ENCODE measurements at regions not wholly inside any gene's neighbourhood (a gene's known extent, or its start where the extent isn't known, plus 50 kb on each side); places are given as distances from the start of the nearest gene placed in this dataset.

DNA sequence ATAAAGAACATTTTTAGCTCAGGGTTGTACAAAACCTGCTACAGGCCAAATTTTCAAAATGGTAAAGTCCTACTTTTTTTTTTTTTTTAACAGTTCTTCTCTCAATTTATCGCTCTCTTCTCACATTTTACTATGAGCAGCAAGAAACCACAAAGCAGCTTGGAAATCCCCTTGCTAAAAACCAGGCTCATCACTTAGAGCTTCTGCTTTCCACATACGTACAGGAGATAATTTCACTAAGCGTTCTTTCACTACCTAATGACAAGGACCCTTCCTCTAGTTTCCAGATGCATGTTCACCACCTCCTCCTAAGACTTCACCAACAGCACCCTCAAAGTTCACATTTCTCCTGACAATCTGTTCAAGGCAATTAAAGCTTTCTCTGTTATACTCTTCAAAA is 294.9 kb upstream of the CYRIA start:
- TF ChIP-seq POLR2A (IDR thresholded peaks at IDR 0.05), result no peak
- no peak for TF ChIP-seq POLR2AphosphoS5 (IDR thresholded peaks at IDR 0.05)
- TF ChIP-seq, protein P1, sequence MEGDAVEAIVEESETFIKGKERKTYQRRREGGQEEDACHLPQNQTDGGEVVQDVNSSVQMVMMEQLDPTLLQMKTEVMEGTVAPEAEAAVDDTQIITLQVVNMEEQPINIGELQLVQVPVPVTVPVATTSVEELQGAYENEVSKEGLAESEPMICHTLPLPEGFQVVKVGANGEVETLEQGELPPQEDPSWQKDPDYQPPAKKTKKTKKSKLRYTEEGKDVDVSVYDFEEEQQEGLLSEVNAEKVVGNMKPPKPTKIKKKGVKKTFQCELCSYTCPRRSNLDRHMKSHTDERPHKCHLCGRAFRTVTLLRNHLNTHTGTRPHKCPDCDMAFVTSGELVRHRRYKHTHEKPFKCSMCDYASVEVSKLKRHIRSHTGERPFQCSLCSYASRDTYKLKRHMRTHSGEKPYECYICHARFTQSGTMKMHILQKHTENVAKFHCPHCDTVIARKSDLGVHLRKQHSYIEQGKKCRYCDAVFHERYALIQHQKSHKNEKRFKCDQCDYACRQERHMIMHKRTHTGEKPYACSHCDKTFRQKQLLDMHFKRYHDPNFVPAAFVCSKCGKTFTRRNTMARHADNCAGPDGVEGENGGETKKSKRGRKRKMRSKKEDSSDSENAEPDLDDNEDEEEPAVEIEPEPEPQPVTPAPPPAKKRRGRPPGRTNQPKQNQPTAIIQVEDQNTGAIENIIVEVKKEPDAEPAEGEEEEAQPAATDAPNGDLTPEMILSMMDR (IDR thresholded peaks at IDR 0.05), result no peak
- TF ChIP-seq EP300 (IDR thresholded peaks at IDR 0.05), result no peak
- Histone ChIP-seq H3K4me3 (no peak overlapping the region), H3K36me3 (no peaks in the 10 kb centered on the region), H3K27me3 (no peaks in the 10 kb centered on the region), H3K4me1 (no peaks in the 10 kb centered on the region), H3K27ac (no peak overlapping the region), H3K9me3 (no peaks in the 10 kb centered on the region)
- WGBS, result 63% methylated on average over 3 of the region's 3 CpGs
- no peak for DNase-seq (ENCODE audit: low spot score in 2 of 2)

DNA sequence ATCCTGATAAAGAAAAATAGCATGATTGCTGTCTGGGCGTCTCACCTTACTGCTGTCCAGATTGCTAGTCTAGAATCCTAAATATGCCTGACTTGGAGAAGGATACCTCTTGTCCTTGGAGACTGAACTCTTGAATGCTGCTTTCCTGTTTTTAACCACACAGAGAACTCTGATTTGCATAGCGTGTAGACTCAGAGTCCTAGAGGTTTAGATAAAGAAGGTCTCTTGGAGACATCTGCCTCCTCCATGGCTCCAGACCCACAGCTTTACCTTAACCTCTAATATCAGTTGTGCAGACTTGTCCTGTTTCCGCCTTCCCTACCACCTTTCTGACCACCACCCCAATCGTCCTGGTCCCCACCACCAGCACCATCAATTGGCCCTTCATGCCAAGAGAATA is 292.6 kb upstream of the CYRIA start:
- Histone ChIP-seq H3K36me3 (no peaks in the 10 kb centered on the region), H3K4me3 (no peak overlapping the region), H3K27me3 (no peaks in the 10 kb centered on the region), H3K27ac (no peak overlapping the region), H3K4me1 (no peaks in the 10 kb centered on the region), H3K9me3 (no peaks in the 10 kb centered on the region)
- DNase-seq (ENCODE audit: low spot score in 2 of 2), result no peak
- 71% methylated on average over 4 of the region's 4 CpGs for WGBS
- TF ChIP-seq POLR2AphosphoS5 (IDR thresholded peaks at IDR 0.05) (no peak), EP300 (IDR thresholded peaks at IDR 0.05) (no peak), POLR2A (IDR thresholded peaks at IDR 0.05) (no peak)
- TF ChIP-seq, protein P1 (IDR thresholded peaks at IDR 0.05), result no peak

DNA sequence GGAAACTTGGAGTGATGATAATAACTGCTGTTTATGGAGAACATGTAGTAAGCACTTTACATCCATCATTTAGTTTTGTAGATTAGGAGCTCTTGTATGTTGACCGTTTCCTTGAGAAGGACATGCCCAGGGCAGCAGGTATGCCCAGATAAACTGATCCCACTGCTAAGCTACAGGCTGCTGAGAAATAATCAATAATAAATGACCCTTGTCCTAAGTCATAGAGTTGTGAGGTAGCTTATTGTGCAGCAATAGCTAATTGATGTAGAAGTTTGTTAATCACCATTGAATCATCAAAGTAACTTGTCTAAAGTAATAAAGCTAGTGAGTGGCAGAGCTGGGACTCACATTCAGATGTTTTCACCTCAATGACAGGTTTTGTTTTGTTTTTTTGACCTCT is 287.2 kb upstream of the CYRIA start:
- no peak overlapping the region for H3K27ac ChIP-seq
- 95% methylated on average over 1 of the region's 1 CpG for WGBS
- no peak overlapping the region for H3K4me3 ChIP-seq
- H3K9me3 ChIP-seq, result no peaks in the 10 kb centered on the region
- no peak for DNase-seq (ENCODE audit: low spot score in 2 of 2)
- no peaks in the 10 kb centered on the region for H3K27me3 ChIP-seq
- no peaks in the 10 kb centered on the region for H3K4me1 ChIP-seq
- no peaks in the 10 kb centered on the region for H3K36me3 ChIP-seq
- TF ChIP-seq POLR2A (IDR thresholded peaks at IDR 0.05) (no peak), EP300 (IDR thresholded peaks at IDR 0.05) (no peak), POLR2AphosphoS5 (IDR thresholded peaks at IDR 0.05) (no peak)
- TF ChIP-seq, protein P1 (IDR thresholded peaks at IDR 0.05), result no peak

DNA sequence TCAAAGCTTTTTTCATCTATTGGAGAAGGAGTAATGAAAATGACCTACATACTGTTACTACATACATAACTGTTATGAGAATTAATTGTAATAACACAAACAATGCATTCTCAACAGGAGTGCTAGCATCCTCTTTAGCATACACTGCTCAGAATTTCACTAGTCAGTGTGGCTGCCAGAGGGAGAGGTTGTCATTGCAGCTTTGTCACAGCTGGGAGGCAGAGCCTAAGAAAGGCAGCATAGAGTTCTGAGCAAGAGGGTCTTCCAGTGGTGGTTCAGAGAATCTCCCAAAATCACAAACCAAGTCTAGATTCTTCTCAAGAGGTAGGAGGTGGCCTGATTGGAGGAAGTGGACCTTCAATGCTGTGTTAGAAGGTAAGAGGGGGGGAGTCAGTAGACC is 286.7 kb upstream of the CYRIA start:
- Histone ChIP-seq H3K36me3 (no peaks in the 10 kb centered on the region), H3K9me3 (no peaks in the 10 kb centered on the region), H3K4me1 (no peaks in the 10 kb centered on the region), H3K27ac (no peak overlapping the region), H3K27me3 (no peaks in the 10 kb centered on the region), H3K4me3 (no peak overlapping the region)
- TF ChIP-seq, protein P1 (IDR thresholded peaks at IDR 0.05), result no peak
- TF ChIP-seq POLR2A (IDR thresholded peaks at IDR 0.05) (no peak), EP300 (IDR thresholded peaks at IDR 0.05) (no peak), POLR2AphosphoS5 (IDR thresholded peaks at IDR 0.05) (no peak)
- no peak for DNase-seq (ENCODE audit: low spot score in 2 of 2)

DNA sequence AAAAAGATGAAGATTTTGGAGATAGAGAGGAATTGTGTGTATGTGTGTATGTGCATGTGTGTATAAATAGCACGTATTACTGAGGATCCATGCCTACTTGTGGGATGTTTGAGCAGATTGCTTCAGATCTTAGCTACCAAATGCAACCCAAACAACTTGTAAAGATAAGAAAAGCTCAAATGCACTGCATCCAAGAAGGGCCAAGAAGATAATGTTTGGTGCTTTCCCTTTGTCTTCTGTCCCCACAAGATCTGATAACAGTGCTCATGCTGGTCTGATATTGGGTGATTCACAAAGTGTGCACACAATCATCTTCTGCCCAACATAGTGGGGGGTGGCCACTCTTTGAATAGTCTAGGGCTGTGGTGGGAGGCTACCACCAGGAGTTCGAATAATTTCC is 284.8 kb upstream of the CYRIA start:
- Histone ChIP-seq H3K36me3 (no peaks in the 10 kb centered on the region), H3K27me3 (no peaks in the 10 kb centered on the region), H3K9me3 (no peaks in the 10 kb centered on the region), H3K27ac (no peak overlapping the region), H3K4me3 (no peak overlapping the region), H3K4me1 (no peaks in the 10 kb centered on the region)
- TF ChIP-seq POLR2A (IDR thresholded peaks at IDR 0.05), result no peak
- no peak for DNase-seq (ENCODE audit: low spot score in 2 of 2)
- 88% methylated on average over 2 of the region's 2 CpGs for WGBS

DNA sequence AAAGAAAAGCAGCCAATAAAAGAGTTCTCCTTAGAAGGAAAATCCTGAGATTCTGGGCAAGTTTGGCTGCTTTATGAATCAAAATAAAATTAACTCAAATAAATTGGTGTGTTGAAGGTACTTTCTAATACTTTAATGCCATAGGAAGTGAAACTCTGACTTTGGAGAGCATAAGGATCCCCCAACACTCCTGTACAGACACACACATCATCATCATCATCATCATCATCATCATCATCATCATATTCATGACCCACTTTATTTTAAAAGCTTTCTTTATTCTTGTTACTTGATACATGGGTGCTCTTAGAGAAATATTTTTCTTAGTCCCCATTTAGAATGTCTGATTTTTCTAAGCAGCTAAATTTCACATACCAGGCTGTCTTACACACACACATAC is 283.1 kb upstream of the CYRIA start:
- Histone ChIP-seq H3K27ac (no peak overlapping the region), H3K36me3 (no peaks in the 10 kb centered on the region), H3K9me3 (no peaks in the 10 kb centered on the region), H3K4me1 (no peaks in the 10 kb centered on the region), H3K4me3 (no peak overlapping the region), H3K27me3 (no peaks in the 10 kb centered on the region)
- no peak for TF ChIP-seq POLR2AphosphoS5 (IDR thresholded peaks at IDR 0.05)
- TF ChIP-seq, protein P1 (IDR thresholded peaks at IDR 0.05), result no peak
- no peak for DNase-seq (ENCODE audit: low spot score in 2 of 2)

All from suprapubic skin (tissue), 4 donors.